HG02973 (cell line): ENCODE measurements at regions not wholly inside any gene's neighbourhood (a gene's known extent, or its start where the extent isn't known, plus 50 kb on each side); places are given as distances from the start of the nearest gene placed in this dataset.

Source experiments
- ATAC-seq: cut with Tn5 transposase; IDR thresholded peaks from one replicate; pipeline ENCODE4 v1.9.1; 2021; ENCODE audit warnings: moderate library complexity; ENCODE audit not compliant: unreplicated experiment

GRCh38 chr10:131700506-131700905, 200.3 kb upstream of the PPP2R2D start:
- no peak for ATAC-seq

- ATAC-seq = no peak
Observed at GRCh38 chr10:131701131-131701947, 199.5 kb upstream of the PPP2R2D start.

- no peak for ATAC-seq
Observed at GRCh38 chr10:131702531-131703356, 198.1 kb upstream of the PPP2R2D start.

- no peak for ATAC-seq
Observed at GRCh38 chr10:131703541-131703940, 197.3 kb upstream of the PPP2R2D start.

GRCh38 chr10:131703941-131704340, 196.9 kb upstream of the PPP2R2D start:
- ATAC-seq = no peak

DNA sequence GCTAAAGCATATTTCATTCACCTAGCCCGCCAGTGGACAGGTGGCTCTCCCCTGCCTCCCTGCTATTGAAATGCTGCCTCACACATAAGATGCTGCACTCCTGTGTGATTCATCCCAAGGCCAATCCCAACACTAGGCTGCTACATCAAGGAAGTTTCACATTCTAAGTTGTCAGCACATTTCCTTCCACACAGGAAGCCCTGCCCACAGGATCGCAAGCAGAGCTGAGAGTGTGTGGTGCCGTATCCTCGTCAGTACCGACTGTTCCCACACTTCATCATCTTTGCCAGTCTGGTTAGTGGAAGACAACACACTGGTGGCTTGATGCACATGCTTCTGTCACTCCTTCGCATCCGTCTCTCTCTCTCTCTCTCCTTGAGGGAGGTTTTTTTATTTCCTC, 194.3 kb upstream of the PPP2R2D start:
- no peak for ATAC-seq

GRCh38 chr10:131706952-131707351, 193.9 kb upstream of the PPP2R2D start:
- no peak for ATAC-seq

DNA sequence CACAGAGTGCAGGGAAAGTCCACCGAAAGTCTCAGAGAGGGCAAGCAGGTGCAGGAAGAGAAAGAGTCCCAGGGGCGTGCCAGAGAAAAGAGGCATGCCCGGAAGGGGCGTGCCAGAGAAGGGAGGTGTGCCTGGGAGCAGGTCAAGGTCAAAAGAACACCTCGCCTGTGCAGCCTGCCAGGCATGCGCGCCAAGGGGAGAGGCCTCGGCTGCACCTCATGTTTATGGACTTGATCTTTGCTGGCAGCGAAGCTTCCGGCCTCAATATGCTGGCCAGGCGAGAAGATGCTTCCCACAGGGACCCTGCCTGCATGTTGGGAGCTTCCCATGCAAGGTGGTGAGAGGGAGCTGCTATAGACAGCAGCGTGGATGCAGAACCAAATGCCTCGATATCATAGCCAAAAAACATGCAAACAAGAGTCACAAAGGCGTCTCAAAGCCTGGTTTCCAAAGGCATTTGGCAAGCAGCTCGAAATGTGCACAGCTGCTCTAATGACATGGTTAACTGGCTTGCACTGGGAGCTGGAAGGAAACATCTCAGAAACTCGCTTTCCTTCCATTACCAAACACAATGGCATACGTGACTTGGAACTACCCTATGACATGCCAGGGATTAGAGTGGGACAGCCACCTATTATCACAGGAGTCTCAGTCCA, 192.5 kb upstream of the PPP2R2D start:
- no peak for ATAC-seq

DNA sequence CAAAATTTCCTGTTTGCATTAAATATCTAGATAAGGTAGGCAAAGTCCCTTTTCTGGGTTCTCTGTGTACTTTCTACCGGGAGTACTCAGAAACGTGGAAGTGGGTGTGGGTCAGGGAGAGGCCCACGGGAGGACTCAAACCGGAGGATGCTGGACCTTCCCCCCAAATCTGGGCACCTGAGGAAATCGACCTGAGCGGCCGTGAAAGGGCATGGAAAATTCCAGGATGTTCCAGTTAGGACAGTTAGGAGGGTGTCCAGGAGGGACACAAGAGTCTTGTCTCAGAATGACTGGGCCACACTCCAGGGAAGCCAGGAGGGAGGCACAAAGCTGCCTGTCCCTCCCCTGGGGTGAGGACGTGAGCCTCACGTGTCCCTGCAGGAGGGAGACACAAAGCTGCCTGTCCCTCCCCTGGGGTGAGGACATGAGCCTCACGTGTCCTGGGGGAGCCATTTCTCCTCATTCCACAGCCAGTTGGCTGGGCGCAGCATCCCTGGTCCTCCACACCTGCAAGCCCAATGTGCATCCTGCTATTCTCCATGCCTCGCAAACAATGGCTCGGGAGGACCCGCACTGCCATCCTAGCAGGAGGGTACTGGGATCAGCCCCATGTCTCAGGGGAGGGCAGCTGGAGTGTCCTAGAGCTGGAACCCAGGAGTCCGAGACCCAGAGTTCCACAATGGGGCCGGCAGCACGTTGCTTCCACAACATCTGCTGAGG, 190.5 kb upstream of the PPP2R2D start:
- ATAC-seq = no peak

DNA sequence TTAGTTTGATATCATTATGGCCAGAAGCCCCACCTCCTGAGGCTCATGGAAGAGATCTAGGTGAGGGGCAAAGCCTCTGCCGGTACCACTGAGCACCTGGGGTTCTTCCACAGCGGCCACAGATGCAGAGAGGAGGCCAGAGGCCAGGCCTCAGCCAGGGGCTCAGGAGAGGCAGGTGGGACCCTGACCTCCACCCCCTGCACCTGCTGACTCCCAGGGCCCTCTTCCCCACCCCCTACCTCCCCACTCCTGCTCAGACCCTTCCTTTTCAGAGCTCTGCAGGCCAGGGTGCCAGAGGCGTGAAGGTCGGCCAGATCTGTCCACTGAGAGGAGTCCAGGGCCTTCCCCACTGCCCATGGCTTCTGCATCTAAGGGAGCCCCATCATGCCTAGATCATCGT, 178.7 kb upstream of the PPP2R2D start:
- ATAC-seq = no peak

- ATAC-seq = no peak
Observed at GRCh38 chr10:131722525-131723264, 178.1 kb upstream of the PPP2R2D start.

- ATAC-seq = no peak
Observed at GRCh38 chr10:131723297-131724168, 177.3 kb upstream of the PPP2R2D start.

- ATAC-seq = no peak
Observed at GRCh38 chr10:131724169-131724545, 176.7 kb upstream of the PPP2R2D start.

DNA sequence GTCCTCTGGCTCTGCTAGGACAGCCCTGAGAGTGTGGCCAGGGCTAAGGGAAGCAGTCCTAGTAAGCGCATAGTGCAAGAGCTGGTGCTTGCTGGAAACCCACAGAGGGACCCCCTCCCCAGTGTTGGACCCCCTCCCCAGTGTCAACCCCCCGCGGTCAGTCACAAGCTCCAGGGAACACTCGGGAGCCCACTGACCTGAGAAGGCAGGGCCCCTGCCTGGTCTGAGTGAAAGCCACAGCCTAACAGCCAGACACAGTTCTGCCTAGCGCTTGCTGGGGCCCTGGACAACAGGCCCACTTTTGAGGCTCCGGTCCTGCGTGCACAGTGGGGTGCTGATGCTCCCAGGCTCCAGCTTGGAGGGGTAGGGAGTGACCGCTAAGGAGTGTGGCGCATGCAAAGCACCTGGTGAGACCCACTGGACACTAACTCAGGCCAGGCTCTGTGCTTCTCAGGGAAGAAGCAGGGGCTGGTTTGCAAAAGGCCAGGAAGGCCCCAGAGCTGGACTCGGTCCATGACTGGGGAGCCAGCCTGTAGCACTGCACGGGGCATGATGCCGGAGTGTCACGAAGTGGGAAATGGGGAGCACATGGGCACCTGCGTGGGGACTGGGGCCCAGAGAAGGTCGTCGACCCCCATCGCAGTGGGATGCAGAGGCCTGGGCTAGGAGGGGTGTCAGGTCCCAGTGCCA, 175.8 kb upstream of the PPP2R2D start:
- no peak for ATAC-seq

- no peak for ATAC-seq
Observed at GRCh38 chr10:131725581-131726069, 175.2 kb upstream of the PPP2R2D start.

- ATAC-seq = no peak
Observed at GRCh38 chr10:131726076-131726880, 174.5 kb upstream of the PPP2R2D start.

GRCh38 chr10:131726967-131727366, 173.8 kb upstream of the PPP2R2D start:
- ATAC-seq = no peak

DNA sequence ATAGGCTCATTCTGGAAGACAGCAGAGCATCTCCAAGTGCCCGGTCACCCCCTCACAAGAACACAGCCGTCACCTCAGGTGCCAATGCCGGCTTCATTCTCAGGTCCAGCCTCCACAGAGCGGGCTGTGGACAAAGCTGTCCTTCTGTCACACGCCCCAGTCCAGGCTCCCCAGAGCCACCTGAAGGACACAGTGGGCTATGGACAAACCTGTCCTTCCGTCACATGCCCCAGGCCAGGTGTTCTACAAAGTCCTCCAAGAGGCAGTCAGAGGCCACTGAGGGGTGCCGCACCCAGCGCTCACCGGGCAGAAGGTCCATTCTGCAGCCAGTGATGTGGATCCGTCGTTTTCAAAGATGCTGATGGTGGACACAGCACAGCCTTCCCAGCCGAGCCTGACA, 173.2 kb upstream of the PPP2R2D start:
- no peak for ATAC-seq
